ENCODE measurements at regions not wholly inside any gene's neighbourhood (a gene's known extent, or its start where the extent isn't known, plus 50 kb on each side); places are given as distances from the start of the nearest gene placed in this dataset.

DNA sequence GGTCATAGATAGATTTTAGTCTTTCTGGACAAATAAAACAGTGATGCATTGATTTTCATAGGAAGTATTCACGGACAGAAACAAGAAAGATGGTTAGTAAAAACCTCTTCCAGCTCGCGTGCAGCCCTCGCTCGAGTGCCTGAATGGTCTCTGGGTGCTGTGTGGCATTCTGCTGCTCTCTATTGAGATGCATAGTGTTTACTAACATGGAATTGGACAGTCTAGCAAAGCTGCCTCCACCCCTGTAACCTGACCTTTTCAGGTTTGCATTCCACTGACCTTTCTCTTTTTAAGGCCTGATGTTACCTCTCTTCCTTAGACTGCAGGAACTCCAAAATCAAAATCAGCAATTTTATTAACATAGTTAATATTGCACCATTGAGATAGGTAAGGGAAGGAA, 643.4 kb downstream of the JRKL start:
- Histone ChIP-seq H3K4me3 (ENCODE audit: low read depth, low read length, poor library complexity, severe bottlenecking) (no peak overlapping the region), H3K36me3 (ENCODE audit: insufficient read depth, low read length, poor library complexity, severe bottlenecking) (no peaks in the 10 kb centered on the region), H3K4me1 (ENCODE audit: insufficient read depth, low read length, poor library complexity, severe bottlenecking) (no peaks in the 10 kb centered on the region), H3K27ac (ENCODE audit: low read depth, low read length, poor library complexity, severe bottlenecking) (no peak overlapping the region), H3K27me3 (replicated peaks; ENCODE audit: insufficient read depth, low read depth, low read length, poor library complexity) (no peaks in the 10 kb centered on the region), H3K9me3 (ENCODE audit: low read depth, low read length, poor library complexity, severe bottlenecking) (no peaks in the 10 kb centered on the region)
- intact Hi-C loops (cut with micrococcal nuclease; ENCODE audit: unreplicated experiment) = no loop called here
- CTCF ChIA-PET = no interaction called here
- POLR2A ChIA-PET (ENCODE audit: low non-redundant PET) = no interaction called here
- no peak for DNase-seq (ENCODE audit: low spot score)
- no TSS peak for BruUV-seq (replicated peaks)
- TF ChIP-seq EZH2 (IDR thresholded peaks at IDR 0.05; ENCODE audit: borderline replicate concordance, low read depth, low read length, poor library complexity, severe bottlenecking) (no peak), CTCF (conservative IDR thresholded peaks at IDR 0.05; ENCODE audit: low read depth, low read length) (no peak)

DNA sequence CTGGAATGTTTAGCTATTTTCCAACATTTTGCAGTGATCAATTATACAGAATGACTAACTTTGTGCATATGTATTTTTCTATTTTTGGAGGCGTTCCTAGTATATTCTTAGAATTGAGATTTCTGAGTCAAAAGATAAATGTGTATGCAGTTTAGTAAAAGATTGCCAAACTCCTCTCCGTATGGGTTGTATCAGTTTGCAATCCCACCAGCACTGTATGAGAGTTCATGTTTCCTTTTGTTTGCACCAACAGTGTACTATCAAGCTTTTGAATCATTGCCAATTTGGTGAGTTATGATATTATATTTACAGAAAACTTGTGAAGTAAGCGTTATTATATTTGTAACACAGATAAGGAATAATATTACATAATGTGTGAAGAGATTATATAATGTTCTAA, 658.7 kb downstream of the JRKL start:
- no peaks in the 10 kb centered on the region for H3K27me3 ChIP-seq (replicated peaks; ENCODE audit: insufficient read depth, low read depth, low read length, poor library complexity)
- intact Hi-C loops (cut with micrococcal nuclease; ENCODE audit: unreplicated experiment) = no loop called here
- H3K9me3 ChIP-seq (ENCODE audit: low read depth, low read length, poor library complexity, severe bottlenecking) = no peaks in the 10 kb centered on the region
- CTCF ChIA-PET = no interaction called here
- H3K36me3 ChIP-seq (ENCODE audit: insufficient read depth, low read length, poor library complexity, severe bottlenecking) = no peaks in the 10 kb centered on the region
- H3K4me1 ChIP-seq (ENCODE audit: insufficient read depth, low read length, poor library complexity, severe bottlenecking) = no peaks in the 10 kb centered on the region
- POLR2A ChIA-PET (ENCODE audit: low non-redundant PET) = no interaction called here
- TF ChIP-seq EZH2 (IDR thresholded peaks at IDR 0.05; ENCODE audit: borderline replicate concordance, low read depth, low read length, poor library complexity, severe bottlenecking) = no peak
- TF ChIP-seq CTCF (conservative IDR thresholded peaks at IDR 0.05; ENCODE audit: low read depth, low read length) = no peak
- no peak overlapping the region for H3K27ac ChIP-seq (ENCODE audit: low read depth, low read length, poor library complexity, severe bottlenecking)
- no TSS peak for BruUV-seq (replicated peaks)
- DNase-seq (ENCODE audit: low spot score) = no peak
- no peak overlapping the region for H3K4me3 ChIP-seq (ENCODE audit: low read depth, low read length, poor library complexity, severe bottlenecking)

DNA sequence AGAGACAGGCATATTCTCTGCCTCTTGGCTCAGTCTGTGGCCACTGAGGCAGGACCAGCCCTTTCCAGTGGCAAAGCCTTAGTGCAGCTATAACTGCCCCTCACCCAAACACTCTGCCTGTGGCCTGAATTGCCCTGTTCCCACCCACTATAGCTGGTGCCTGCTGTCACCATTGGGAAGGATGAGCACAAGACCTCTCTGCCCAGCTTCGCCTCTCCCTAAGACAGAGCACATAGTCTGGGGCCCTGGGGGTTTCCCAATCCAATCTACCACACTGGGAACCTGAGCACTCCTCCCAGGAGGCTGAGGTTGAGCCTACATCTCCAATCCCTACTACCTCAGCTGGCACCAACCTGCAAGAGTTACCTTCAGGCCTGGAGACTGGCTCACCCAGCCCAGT, 670.4 kb downstream of the JRKL start:
- no peak for TF ChIP-seq EZH2 (IDR thresholded peaks at IDR 0.05; ENCODE audit: borderline replicate concordance, low read depth, low read length, poor library complexity, severe bottlenecking)
- Histone ChIP-seq H3K27ac (ENCODE audit: low read depth, low read length, poor library complexity, severe bottlenecking) (no peak overlapping the region), H3K4me1 (ENCODE audit: insufficient read depth, low read length, poor library complexity, severe bottlenecking) (no peaks in the 10 kb centered on the region), H3K4me3 (ENCODE audit: low read depth, low read length, poor library complexity, severe bottlenecking) (no peak overlapping the region), H3K9me3 (ENCODE audit: low read depth, low read length, poor library complexity, severe bottlenecking) (no peaks in the 10 kb centered on the region), H3K36me3 (ENCODE audit: insufficient read depth, low read length, poor library complexity, severe bottlenecking) (no peaks in the 10 kb centered on the region), H3K27me3 (replicated peaks; ENCODE audit: insufficient read depth, low read depth, low read length, poor library complexity) (no peaks in the 10 kb centered on the region)
- ChIA-PET CTCF (no interaction called here), POLR2A (ENCODE audit: low non-redundant PET) (no interaction called here)
- BruUV-seq (replicated peaks) = no TSS peak
- no peak for DNase-seq (ENCODE audit: low spot score)
- intact Hi-C loops (cut with micrococcal nuclease; ENCODE audit: unreplicated experiment) = no loop called here

- DNase-seq (ENCODE audit: low spot score) = no peak
- no TSS peak for BruUV-seq (replicated peaks)
- Histone ChIP-seq H3K9me3 (ENCODE audit: low read depth, low read length, poor library complexity, severe bottlenecking) (no peaks in the 10 kb centered on the region), H3K36me3 (ENCODE audit: insufficient read depth, low read length, poor library complexity, severe bottlenecking) (no peaks in the 10 kb centered on the region), H3K27me3 (replicated peaks; ENCODE audit: insufficient read depth, low read depth, low read length, poor library complexity) (no peaks in the 10 kb centered on the region), H3K27ac (ENCODE audit: low read depth, low read length, poor library complexity, severe bottlenecking) (no peak overlapping the region), H3K4me1 (ENCODE audit: insufficient read depth, low read length, poor library complexity, severe bottlenecking) (no peaks in the 10 kb centered on the region), H3K4me3 (ENCODE audit: low read depth, low read length, poor library complexity, severe bottlenecking) (no peak overlapping the region)
- ChIA-PET CTCF (no interaction called here), POLR2A (ENCODE audit: low non-redundant PET) (no interaction called here)
- intact Hi-C loops (cut with micrococcal nuclease; ENCODE audit: unreplicated experiment) = no loop called here
- no peak for TF ChIP-seq CTCF (conservative IDR thresholded peaks at IDR 0.05; ENCODE audit: low read depth, low read length)
Measured at GRCh38 chr11:97069160-97069559, 679.3 kb downstream of the JRKL start.

Measured in A673 (cell line).